GM12878 (cell line): ENCODE measurements at regions not wholly inside any gene's neighbourhood (a gene's known extent, or its start where the extent isn't known, plus 50 kb on each side); places are given as distances from the start of the nearest gene placed in this dataset.

Experiments
- ATAC-seq: fragments of 200-7000 bp; cut with Tn5 transposase; 3 replicates; pipeline ENCODE4 v1.9.1; 2020; ENCODE audit warnings: mild to moderate bottlenecking, moderate library complexity
- BruUV-seq: library from RNA; stranded (reverse); fragments of 400-500 nt; replicated peaks from 2 replicates; lab custom pipeline; 2021; lab: Mats Ljungman, UMichigan
- CTCF ChIA-PET: fragments of 300-600 bp; sonication (Branson Sonifier 250); formaldehyde crosslinking; extraction: SDS; loops from one replicate; lab custom pipeline; 2021; ENCODE audit warnings: inconsistent platforms; lab: Yijun Ruan, JAX
- POLR2A ChIA-PET: fragments of 350-600 bp; formaldehyde crosslinking; extraction: SDS; loops from one replicate; lab custom pipeline; 2021; ENCODE audit warnings: inconsistent platforms; lab: Charles Lee
- RAD21 ChIA-PET: fragments of 300-600 bp; sonication (Branson Sonifier 250); formaldehyde crosslinking; loops from one replicate; lab custom pipeline; 2023; ENCODE audit warnings: antibody characterized with exemption; ENCODE audit not compliant: unreplicated experiment; lab: Charles Lee
- SMC1A ChIA-PET: fragments of 300-600 bp; sonication (Branson Sonifier 250); formaldehyde crosslinking; loops from one replicate; lab custom pipeline; 2023; ENCODE audit not compliant: unreplicated experiment, uncharacterized antibody; lab: Charles Lee
- DNase-seq: peaks from one replicate; pipeline ENCODE4 v3.0.0-alpha.2; 2011; ENCODE audit warnings: low read depth, low spot score
- FAIRE-seq: peaks from 3 replicates; lab custom pipeline; 2011; peaks lifted over from hg19 to GRCh38; lab: Jason Lieb, UNC
- H2AFZ ChIP-seq: 2 replicates; pipeline ENCODE4 v1.6.0; 2011; ENCODE audit warnings: low read depth, low read length, control low read depth; ENCODE audit not compliant: control insufficient read depth
- H3K27ac ChIP-seq: 2 replicates; pipeline ENCODE4 v1.5.1; 2011; ENCODE audit warnings: control low read depth; ENCODE audit not compliant: control insufficient read depth, insufficient read depth
- H3K27me3 ChIP-seq, 2 experiments: replicated peaks in 1 of 2; 2 replicates each; pipeline versions ENCODE4 v1.6.0 to v1.6.1; 2011; ENCODE audit warnings: low read length in 1 of 2; ENCODE audit not compliant: control insufficient read depth in 2 of 2, insufficient read depth in 2 of 2
- H3K36me3 ChIP-seq, 2 experiments: 2 replicates each; pipeline ENCODE4 v1.5.1; 2011; ENCODE audit warnings: low read length in 1 of 2; ENCODE audit not compliant: control insufficient read depth in 2 of 2, insufficient read depth in 2 of 2
- H3K4me1 ChIP-seq: 2 replicates; pipeline ENCODE4 v1.6.1; 2011; ENCODE audit warnings: mild to moderate bottlenecking, low read length, moderate library complexity, mixed read lengths; ENCODE audit not compliant: control insufficient read depth, insufficient read depth
- H3K4me2 ChIP-seq: 2 replicates; pipeline ENCODE4 v1.6.0; 2011; ENCODE audit warnings: control low read depth; ENCODE audit not compliant: control insufficient read depth, insufficient read depth
- H3K4me3 ChIP-seq: fragments of 200-600 bp; sonication (generic); 2 replicates; pipeline ENCODE4 v1.5.1; 2016
- H3K79me2 ChIP-seq: 2 replicates; pipeline ENCODE4 v1.6.0; 2011; ENCODE audit warnings: low read length; ENCODE audit not compliant: control insufficient read depth, insufficient read depth
- H3K9ac ChIP-seq: 2 replicates; pipeline ENCODE4 v1.8.0; 2011; ENCODE audit warnings: low read length, control low read depth, mixed read lengths; ENCODE audit not compliant: control insufficient read depth, insufficient read depth
- H3K9me3 ChIP-seq: replicated peaks from 3 replicates; pipeline ENCODE4 v1.5.1; 2011; ENCODE audit warnings: mild to moderate bottlenecking, low read length; ENCODE audit not compliant: control insufficient read depth, insufficient read depth
- H4K20me1 ChIP-seq: 2 replicates; pipeline ENCODE4 v1.6.0; 2011; ENCODE audit not compliant: control insufficient read depth, insufficient read depth
- BCL11A ChIP-seq: IDR thresholded peaks from 2 replicates; pipeline ENCODE4 v1.6.1; 2011; ENCODE audit warnings: low read depth, low read length
- CHD1 ChIP-seq: IDR thresholded peaks from 2 replicates; pipeline ENCODE4 v1.6.1; 2012; ENCODE audit warnings: low read depth, low read length, improper control_type of control experiment
- CHD4 ChIP-seq: fragments of 200-600 bp; sonication (generic); IDR thresholded peaks from 2 replicates; pipeline ENCODE4 v1.6.1; 2016; ENCODE audit warnings: mild to moderate bottlenecking
- CREB1 ChIP-seq: IDR thresholded peaks from 2 replicates; pipeline ENCODE4 v1.6.1; 2012; ENCODE audit warnings: low read depth, mild to moderate bottlenecking, inconsistent platforms
- HDAC2 ChIP-seq: fragments of 200-600 bp; sonication (generic); IDR thresholded peaks from 2 replicates; pipeline ENCODE4 v1.6.1; 2017
- MYC ChIP-seq: IDR thresholded peaks from 2 replicates; pipeline ENCODE4 v1.6.1; 2011; ENCODE audit warnings: mild to moderate bottlenecking, low read length, moderate library complexity, inconsistent platforms; ENCODE audit not compliant: insufficient read depth, insufficient replicate concordance, insufficient read length, severe bottlenecking
- PAX5 ChIP-seq: IDR thresholded peaks from 2 replicates; pipeline ENCODE4 v1.6.1; 2011; ENCODE audit warnings: low read depth, low read length, borderline replicate concordance
- SP1 ChIP-seq: IDR thresholded peaks from one replicate; pipeline ENCODE4 v1.6.1; 2011; ENCODE audit warnings: low read depth, low read length
- SPI1 ChIP-seq: IDR thresholded peaks from 2 replicates; pipeline ENCODE4 v1.6.1; 2011; ENCODE audit warnings: low read depth, mild to moderate bottlenecking, low read length, moderate library complexity, borderline replicate concordance; ENCODE audit not compliant: insufficient read depth
- SREBF2 ChIP-seq: IDR thresholded peaks from 2 replicates; pipeline ENCODE4 v1.6.1; 2012; ENCODE audit warnings: mild to moderate bottlenecking, low read length
- SUZ12 ChIP-seq: fragments of 200-600 bp; sonication (generic); IDR thresholded peaks from one replicate; pipeline ENCODE4 v1.6.1; 2018; ENCODE audit warnings: antibody characterized with exemption, mild to moderate bottlenecking; ENCODE audit not compliant: unreplicated experiment
- ZNF207 ChIP-seq: fragments of 450-650 bp; IDR thresholded peaks from 2 replicates; pipeline ENCODE4 v1.6.1; 2014; ENCODE audit warnings: antibody characterized with exemption, mild to moderate bottlenecking, borderline replicate concordance
- ZSCAN29 ChIP-seq: fragments of 450-650 bp; IDR thresholded peaks from 2 replicates; pipeline ENCODE4 v1.6.1; 2017; ENCODE audit warnings: mild to moderate bottlenecking, moderate library complexity
- WGBS: methylation state at CpG from one replicate; pipeline ENCODE4 v1.1.6; 2016; ENCODE audit warnings: low lambda C conversion rate; ENCODE audit not compliant: insufficient replicate concordance, insufficient coverage; ENCODE audit errors: missing lambda C conversion rate; 5-methylcytosine and 5-hydroxymethylcytosine counted together
- in situ Hi-C: fragments of 300-500 bp; cut with MboI; formaldehyde crosslinking; loops from 9 replicates; pipeline ENCODE4 v1.14.3; 2018; ENCODE audit warnings: mixed read lengths
- intact Hi-C: fragments of 100-400 bp; cut with micrococcal nuclease; formaldehyde crosslinking; loops from one replicate; pipeline ENCODE4 v1.14.2; 2022; ENCODE audit not compliant: unreplicated experiment
- TF ChIP-seq, protein P1 (sequence below): IDR thresholded peaks from 2 replicates; pipeline ENCODE4 v1.6.1; 2011; ENCODE audit warnings: borderline replicate concordance, low read depth, mild to moderate bottlenecking, moderate library complexity, low read length; ENCODE audit not compliant: insufficient read depth, poor library complexity, severe bottlenecking
- TF ChIP-seq, protein P2 (sequence below): fragments of 150-350 bp; IDR thresholded peaks from 2 replicates; pipeline ENCODE4 v1.6.1; 2014; ENCODE audit warnings: mild to moderate bottlenecking, low read depth, low read length
- TF ChIP-seq, protein P3 (sequence below): fragments of 450-650 bp; IDR thresholded peaks from 2 replicates; pipeline ENCODE4 v1.6.1; 2016; ENCODE audit warnings: mild to moderate bottlenecking
- TF ChIP-seq, protein P4 (sequence below): fragments of 450-650 bp; IDR thresholded peaks from 2 replicates; pipeline ENCODE4 v1.6.1; 2017; ENCODE audit warnings: mild to moderate bottlenecking

DNA sequence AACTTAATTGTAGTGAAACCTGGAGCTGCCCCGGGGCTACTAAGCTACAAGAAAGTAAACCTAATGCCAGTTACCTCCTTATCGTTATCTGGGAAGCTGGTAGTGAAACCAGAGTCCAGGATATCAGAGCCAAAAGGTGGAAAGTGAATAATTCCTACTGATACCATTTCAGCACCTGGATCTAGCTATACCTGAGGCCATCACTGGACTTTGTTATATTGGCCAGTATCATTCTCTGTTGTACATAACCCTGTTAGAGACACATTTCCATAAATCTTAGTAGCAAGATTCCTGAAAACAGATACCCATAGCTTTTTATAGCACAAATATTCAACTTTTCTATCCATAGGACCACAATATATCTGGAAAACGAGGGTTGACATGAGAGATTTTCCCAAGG, 538.0 kb downstream of the GRIN2A start:
- Histone ChIP-seq H3K9me3 (no peaks in the 10 kb centered on the region), H3K4me2 (no peak overlapping the region), H2AFZ (no peak overlapping the region), H3K27ac (no peak overlapping the region), H3K4me3 (no peak overlapping the region), H4K20me1 (no peaks in the 10 kb centered on the region), H3K27me3 (no peaks in the 10 kb centered on the region), H3K36me3 (no peaks in the 10 kb centered on the region), H3K9ac (no peak overlapping the region), H3K79me2 (no peaks in the 10 kb centered on the region), H3K4me1 (no peaks in the 10 kb centered on the region)
- intact Hi-C loops (no loop called here), in situ Hi-C loops (no loop called here)
- TF ChIP-seq, protein P1, sequence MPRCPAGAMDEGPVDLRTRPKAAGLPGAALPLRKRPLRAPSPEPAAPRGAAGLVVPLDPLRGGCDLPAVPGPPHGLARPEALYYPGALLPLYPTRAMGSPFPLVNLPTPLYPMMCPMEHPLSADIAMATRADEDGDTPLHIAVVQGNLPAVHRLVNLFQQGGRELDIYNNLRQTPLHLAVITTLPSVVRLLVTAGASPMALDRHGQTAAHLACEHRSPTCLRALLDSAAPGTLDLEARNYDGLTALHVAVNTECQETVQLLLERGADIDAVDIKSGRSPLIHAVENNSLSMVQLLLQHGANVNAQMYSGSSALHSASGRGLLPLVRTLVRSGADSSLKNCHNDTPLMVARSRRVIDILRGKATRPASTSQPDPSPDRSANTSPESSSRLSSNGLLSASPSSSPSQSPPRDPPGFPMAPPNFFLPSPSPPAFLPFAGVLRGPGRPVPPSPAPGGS: no peak
- TF ChIP-seq BCL11A: no peak
- no peak for TF ChIP-seq PAX5
- no peak for TF ChIP-seq HDAC2
- no peak for TF ChIP-seq SP1
- TF ChIP-seq, protein P2, sequence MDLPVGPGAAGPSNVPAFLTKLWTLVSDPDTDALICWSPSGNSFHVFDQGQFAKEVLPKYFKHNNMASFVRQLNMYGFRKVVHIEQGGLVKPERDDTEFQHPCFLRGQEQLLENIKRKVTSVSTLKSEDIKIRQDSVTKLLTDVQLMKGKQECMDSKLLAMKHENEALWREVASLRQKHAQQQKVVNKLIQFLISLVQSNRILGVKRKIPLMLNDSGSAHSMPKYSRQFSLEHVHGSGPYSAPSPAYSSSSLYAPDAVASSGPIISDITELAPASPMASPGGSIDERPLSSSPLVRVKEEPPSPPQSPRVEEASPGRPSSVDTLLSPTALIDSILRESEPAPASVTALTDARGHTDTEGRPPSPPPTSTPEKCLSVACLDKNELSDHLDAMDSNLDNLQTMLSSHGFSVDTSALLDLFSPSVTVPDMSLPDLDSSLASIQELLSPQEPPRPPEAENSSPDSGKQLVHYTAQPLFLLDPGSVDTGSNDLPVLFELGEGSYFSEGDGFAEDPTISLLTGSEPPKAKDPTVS: no peak
- no peak for TF ChIP-seq CHD4
- TF ChIP-seq CREB1: no peak
- TF ChIP-seq MYC: no peak
- TF ChIP-seq SREBF2: no peak
- TF ChIP-seq ZNF207: no peak
- no peak for TF ChIP-seq SPI1
- TF ChIP-seq, protein P3, sequence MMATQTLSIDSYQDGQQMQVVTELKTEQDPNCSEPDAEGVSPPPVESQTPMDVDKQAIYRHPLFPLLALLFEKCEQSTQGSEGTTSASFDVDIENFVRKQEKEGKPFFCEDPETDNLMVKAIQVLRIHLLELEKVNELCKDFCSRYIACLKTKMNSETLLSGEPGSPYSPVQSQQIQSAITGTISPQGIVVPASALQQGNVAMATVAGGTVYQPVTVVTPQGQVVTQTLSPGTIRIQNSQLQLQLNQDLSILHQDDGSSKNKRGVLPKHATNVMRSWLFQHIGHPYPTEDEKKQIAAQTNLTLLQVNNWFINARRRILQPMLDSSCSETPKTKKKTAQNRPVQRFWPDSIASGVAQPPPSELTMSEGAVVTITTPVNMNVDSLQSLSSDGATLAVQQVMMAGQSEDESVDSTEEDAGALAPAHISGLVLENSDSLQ: no peak
- TF ChIP-seq CHD1: no peak
- no peak for TF ChIP-seq SUZ12
- TF ChIP-seq, protein P4, sequence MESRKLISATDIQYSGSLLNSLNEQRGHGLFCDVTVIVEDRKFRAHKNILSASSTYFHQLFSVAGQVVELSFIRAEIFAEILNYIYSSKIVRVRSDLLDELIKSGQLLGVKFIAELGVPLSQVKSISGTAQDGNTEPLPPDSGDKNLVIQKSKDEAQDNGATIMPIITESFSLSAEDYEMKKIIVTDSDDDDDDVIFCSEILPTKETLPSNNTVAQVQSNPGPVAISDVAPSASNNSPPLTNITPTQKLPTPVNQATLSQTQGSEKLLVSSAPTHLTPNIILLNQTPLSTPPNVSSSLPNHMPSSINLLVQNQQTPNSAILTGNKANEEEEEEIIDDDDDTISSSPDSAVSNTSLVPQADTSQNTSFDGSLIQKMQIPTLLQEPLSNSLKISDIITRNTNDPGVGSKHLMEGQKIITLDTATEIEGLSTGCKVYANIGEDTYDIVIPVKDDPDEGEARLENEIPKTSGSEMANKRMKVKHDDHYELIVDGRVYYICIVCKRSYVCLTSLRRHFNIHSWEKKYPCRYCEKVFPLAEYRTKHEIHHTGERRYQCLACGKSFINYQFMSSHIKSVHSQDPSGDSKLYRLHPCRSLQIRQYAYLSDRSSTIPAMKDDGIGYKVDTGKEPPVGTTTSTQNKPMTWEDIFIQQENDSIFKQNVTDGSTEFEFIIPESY: no peak
- TF ChIP-seq ZSCAN29: no peak
- WGBS: 7% methylated on average over 3 of the region's 3 CpGs
- FAIRE-seq (no peak), DNase-seq (no peak), ATAC-seq (no peak)
- no TSS peak for BruUV-seq
- ChIA-PET RAD21 (interaction anchor here (1.5 kb wide), 1 partner anchor 537 kb away, joined by 6 read pairs; no protein-coding TSS in a partner anchor), CTCF (interaction anchor here (0.7 to 7.9 kb wide), 7 partner anchors 10 to 866 kb away, joined by 3 to 80 read pairs (median 3); partner anchors contain the start of gene GRIN2A), POLR2A (no interaction called here), SMC1A (interaction anchor here (0.6 to 1.5 kb wide), 3 partner anchors 10 to 537 kb away, joined by 3 to 5 read pairs (median 3); no protein-coding TSS in a partner anchor)
